SKM-1 treated with dmso at 0.1 percent for 144 hours (cell line): ENCODE measurements at regions not wholly inside any gene's neighbourhood (a gene's known extent, or its start where the extent isn't known, plus 50 kb on each side); places are given as distances from the start of the nearest gene placed in this dataset.

Experiments
- DNase-seq: peaks from one replicate; lab custom pipeline; 2025; ENCODE audit not compliant: unreplicated experiment; lab: John Stamatoyannopoulos, UW

- no peak for DNase-seq
Measured at GRCh38 chr18:55819448-55819847, 231.5 kb upstream of the TCF4 start.

- no peak for DNase-seq
Measured at GRCh38 chr18:55818284-55818683, 230.3 kb upstream of the TCF4 start.

GRCh38 chr18:55811925-55812324 is 223.9 kb upstream of the TCF4 start:
- no peak for DNase-seq

- DNase-seq = no peak
Measured at GRCh38 chr18:55805666-55806065, 217.7 kb upstream of the TCF4 start.

- DNase-seq = no peak
Measured at GRCh38 chr18:55795101-55795669, 207.2 kb upstream of the TCF4 start.

DNA sequence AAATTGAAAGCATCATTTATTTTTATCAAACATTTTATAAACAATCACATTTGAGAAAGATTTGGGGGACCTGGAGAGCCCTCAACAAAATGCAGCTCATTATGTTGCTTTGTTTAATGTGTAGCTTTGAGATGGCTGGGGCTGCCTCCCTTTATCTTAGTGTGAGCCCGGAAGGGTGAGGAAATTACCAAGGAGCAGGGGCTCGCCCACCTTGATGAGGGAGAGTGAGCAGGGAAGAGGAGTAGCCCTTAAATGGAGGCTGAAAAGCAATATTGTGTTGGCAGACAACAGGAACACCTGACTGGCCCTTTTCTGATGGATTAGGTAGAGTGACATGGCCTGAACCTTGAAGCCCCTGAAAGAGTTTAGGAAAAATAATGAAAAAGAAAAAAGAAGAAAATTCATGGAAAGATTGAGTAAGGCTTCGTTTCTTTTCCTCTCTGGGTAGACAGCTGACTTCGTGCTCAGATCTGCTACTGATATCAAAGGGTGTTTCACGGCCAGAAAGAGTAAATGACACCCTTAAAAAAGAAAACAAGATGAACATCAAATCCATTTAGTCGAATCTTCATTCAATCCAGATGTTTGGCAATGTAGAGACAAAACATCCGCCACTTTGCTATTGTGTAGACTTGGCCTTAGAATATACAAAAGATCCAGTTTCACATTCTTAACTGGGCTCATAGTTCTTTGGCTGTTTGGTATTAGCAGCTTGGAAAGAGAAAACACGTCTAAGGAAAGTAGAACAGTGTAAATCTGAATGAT is 206.5 kb upstream of the TCF4 start:
- no peak for DNase-seq

GRCh38 chr18:55790296-55790695 is 202.3 kb upstream of the TCF4 start:
- no peak for DNase-seq

DNA sequence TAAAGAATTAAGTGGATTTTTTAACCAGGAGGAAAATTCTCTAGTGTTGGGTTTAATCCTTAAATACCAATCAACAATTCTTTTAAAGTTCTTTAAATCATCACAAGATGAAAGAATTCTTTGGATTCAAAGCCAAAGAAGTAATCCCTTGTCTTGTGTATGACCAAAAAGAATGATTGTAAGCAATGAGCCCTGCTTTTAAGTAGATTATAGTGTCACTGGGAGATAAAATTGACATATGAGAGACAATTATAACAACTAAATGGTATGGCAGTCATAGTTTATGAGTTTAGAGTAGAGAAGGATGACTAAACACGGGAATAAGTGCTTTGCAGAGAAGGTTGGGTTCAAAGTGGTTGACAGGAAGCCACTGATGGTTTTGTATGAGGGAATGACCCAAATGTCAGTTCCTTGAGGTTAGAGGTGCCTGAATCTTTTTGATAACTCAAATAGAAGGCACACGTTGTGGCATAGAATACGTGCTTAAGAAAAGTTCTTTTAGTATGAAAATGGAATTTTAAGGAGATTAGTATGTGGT is 199.6 kb upstream of the TCF4 start:
- no peak for DNase-seq

DNA sequence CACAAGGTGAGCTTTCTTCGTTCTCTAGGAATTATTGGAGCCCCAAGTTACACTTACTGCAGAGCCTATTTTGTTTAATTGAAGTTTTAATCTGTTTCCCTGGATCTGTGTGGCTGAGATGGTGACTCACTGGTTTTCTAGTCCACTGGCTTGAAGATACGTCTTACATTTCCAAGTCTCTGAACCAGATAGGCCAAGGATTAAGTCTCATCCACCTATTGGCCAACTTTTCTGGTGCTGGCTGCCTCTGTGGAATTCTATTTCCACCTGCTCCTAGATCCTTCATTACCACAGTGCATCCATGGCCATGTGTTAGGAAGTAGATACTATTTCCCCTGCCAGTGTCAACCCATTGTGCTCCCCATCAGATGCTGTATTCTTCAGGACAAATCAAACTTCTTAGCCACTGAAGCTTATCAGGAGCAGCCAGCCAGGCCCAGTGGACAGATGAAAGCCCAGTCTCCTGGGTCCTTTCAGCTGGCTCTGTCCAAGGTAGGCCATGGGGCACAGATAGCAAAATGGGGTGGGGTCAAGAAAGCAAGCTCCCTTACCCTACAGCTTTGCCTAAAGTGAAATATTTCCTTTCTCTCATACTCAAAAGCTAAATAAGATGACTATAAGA is 198.8 kb upstream of the TCF4 start:
- no peak for DNase-seq

DNA sequence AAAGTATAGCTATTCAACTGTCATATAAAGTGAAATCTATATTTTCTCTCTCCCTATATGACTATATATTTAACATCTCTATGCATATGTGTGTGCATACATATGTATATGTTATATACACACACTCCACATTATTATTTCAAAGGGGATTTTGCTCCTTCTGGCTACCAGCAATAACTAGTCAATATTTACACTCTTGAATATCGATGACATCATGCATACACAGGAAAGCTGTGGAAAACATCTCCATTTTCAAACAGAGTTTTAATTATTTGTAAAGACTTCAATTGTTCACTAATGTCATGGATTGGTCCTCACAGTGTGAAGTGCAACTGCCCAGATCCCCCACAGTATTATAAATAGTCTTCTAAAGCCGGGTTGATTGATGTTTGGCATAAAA is 195.9 kb upstream of the TCF4 start:
- DNase-seq = no peak

GRCh38 chr18:55781481-55781957 is 193.5 kb upstream of the TCF4 start:
- DNase-seq = no peak

DNA sequence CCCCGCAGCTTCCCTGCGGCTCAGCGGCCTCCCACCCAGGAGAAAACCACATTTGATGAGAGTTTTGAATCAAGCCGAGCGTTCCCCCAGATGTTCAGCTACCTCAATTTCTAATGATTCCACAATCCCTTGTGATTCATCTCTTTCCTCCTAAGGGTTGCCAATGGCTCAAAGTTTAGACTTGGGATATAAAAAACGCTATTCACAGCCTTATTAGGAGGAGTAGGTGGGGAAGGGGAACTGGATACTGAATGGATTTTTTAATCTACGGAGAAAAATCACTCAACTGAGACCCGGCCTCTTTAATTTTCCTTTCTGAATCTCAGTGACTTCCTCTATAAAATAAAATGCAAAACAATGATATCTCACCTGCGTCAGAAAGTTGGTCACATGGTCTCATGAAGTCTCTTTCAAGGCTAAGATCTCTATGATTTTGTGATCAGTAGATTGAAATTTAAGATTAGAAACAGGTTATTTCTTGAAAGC is 192.6 kb upstream of the TCF4 start:
- DNase-seq = no peak

GRCh38 chr18:55779691-55780585 is 191.9 kb upstream of the TCF4 start:
- DNase-seq = no peak

GRCh38 chr18:55778788-55779690 is 191.0 kb upstream of the TCF4 start:
- DNase-seq = peak; percentile 90

DNA sequence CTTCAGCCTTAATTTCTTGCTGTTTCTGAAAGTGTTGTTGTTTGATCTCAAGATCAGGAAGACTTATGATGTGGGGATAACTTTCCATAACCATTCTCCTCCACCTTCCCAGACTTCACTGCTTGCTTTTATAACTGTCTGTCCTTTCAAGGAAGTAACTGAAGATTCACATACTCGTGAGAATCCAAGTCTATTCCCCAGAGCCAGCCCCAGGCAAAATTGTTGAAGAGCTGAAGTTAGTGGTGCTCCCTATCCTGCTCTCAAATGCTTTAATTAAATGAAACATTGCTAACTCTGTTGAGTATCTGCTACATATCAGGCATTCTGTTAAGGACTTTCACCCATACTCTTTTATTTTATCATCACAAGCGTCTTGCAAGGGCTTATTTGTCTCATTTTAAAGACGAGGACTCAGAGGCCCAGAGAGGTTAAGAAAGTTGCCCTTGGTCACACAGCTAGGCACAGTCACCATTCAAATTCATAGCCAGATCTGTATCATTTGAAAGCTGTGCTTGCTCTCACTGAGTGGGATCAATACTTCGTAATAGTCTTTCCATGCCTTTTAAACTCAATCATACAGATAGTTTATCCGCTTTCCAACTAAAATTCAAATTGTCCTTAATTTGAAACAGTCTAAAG is 189.8 kb upstream of the TCF4 start:
- no peak for DNase-seq

- no peak for DNase-seq
Measured at GRCh38 chr18:55775972-55776371, 188.0 kb upstream of the TCF4 start.

DNA sequence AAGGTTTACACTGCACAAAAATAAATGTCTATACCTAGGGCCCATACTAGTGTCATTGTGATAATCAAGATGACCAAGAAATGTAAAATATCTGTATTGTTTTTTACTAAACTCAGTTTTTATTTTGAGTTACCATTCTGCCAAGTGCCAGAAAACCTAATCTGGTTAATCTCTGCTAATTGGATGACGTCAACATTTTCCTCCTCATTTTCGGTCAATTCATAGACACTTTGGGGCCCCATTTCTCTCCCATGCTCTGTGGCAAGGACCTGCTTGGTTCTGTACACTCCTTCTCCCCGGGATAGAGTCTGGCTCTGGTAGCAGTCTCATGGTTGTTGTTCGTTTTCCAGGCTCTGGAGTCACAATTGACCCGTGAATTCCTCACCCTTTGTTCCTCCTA is 186.5 kb upstream of the TCF4 start:
- no peak for DNase-seq

GRCh38 chr18:55768255-55768654 is 180.3 kb upstream of the TCF4 start:
- DNase-seq = no peak

DNA sequence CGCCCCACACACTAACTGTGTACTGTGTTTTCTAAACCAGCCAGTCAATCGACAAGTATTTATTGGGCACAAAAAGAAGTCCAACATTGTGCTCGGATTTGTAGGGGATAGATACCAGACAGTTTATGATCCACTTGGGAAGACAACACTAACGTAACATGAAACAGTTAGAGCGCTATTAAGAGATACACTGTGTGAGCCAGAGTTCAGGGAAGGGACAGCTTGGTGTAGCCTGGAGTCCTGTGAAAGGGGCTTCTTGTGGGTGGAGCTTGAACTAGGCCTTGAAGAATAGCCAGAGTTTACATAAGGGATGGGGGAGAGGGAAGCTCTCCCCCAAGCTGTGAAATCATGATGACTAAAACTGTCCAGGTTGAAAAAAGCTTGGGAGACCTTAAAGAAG is 176.4 kb upstream of the TCF4 start:
- no peak for DNase-seq
